ENCODE measurements at regions not wholly inside any gene's neighbourhood (a gene's known extent, or its start where the extent isn't known, plus 50 kb on each side); places are given as distances from the start of the nearest gene placed in this dataset.

DNA sequence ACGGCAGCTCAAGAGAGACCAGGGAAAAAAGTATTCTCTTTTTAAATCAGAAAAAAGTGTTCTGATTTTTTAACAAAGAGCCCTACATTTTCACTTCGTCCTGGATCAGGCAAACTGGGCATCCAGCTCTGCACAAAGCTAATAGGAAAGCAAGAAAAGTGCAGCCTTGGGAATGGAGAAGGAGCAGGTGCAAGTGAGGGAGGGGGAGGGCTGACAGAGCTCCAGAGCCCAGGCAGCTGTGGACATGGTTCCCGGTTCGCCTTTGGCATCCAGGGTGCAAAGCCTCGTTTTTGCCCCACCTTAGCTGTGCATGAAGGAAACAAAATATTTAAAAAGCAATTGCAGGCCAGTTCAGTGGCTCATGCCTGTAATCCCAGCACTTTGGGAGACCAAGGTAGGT, 82.2 kb downstream of the FAM124B start:
- Histone ChIP-seq H3K9me3 (ENCODE audit: insufficient read depth in 2 of 2, low read depth in 1 of 2, low read length in 1 of 2) (no peaks in the 10 kb centered on the region), H3K4ac (replicated peaks; ENCODE audit: insufficient read length, low read depth, low read length) (no peak overlapping the region), H3K4me3 (ENCODE audit: extremely low read depth in 1 of 4, insufficient read depth in 2 of 4, low read depth in 3 of 4, low read length in 4 of 4) (no peak overlapping the region), H3K14ac (ENCODE audit: insufficient read length) (no peak overlapping the region), H4K8ac (ENCODE audit: extremely low read depth, insufficient read depth, low read length) (no peak overlapping the region), H3K18ac (ENCODE audit: extremely low read depth, low read length) (no peak overlapping the region), H3K23me2 (ENCODE audit: low read depth, low read length) (no peaks in the 10 kb centered on the region; the same call in 1 of the 2 replicates), H3K23ac (ENCODE audit: insufficient read length) (no peak overlapping the region), H2BK15ac (ENCODE audit: low read length) (no peak overlapping the region), H3K27ac (ENCODE audit: low read depth, low read length) (no peak overlapping the region), H2BK5ac (ENCODE audit: low read depth, low read length) (no peak overlapping the region), H3K56ac (replicated peaks; ENCODE audit: insufficient read length, low read depth, low read length) (no peak overlapping the region), H3K79me2 (ENCODE audit: control insufficient read depth in 1 of 2, insufficient read depth in 2 of 2, low read length in 2 of 2) (no peaks in the 10 kb centered on the region), H4K91ac (replicated peaks; ENCODE audit: insufficient read length, low read length) (no peak overlapping the region), H3K27me3 (replicated peaks in 1 of 4; ENCODE audit: control insufficient read depth in 3 of 4, extremely low read depth in 1 of 4, insufficient read depth in 3 of 4, low read length in 3 of 4) (no peaks in the 10 kb centered on the region; a peak in 1 of 7 replicates), H4K20me1 (replicated peaks in 1 of 2; ENCODE audit: control insufficient read depth in 1 of 2, insufficient read depth in 2 of 2, low read length in 2 of 2) (no peaks in the 10 kb centered on the region), H3K9ac (replicated peaks in 1 of 4; ENCODE audit: extremely low read depth in 1 of 4, low read depth in 3 of 4, low read length in 3 of 4) (no peak overlapping the region), H2BK20ac (ENCODE audit: low read length) (no peak overlapping the region), H3K4me2 (ENCODE audit: insufficient read depth in 1 of 2, low read depth in 2 of 2, low read length in 2 of 2) (no peak overlapping the region), H4K5ac (ENCODE audit: insufficient read length, low read depth, low read length) (no peak overlapping the region), H3K36me3 (ENCODE audit: control insufficient read depth in 2 of 4, insufficient read depth in 4 of 4, low read length in 3 of 4) (no peaks in the 10 kb centered on the region), H3K4me1 (replicated peaks in 1 of 4; ENCODE audit: control insufficient read depth in 3 of 4, insufficient read depth in 4 of 4, low read length in 3 of 4) (peaks cover 0 to 4% (median 2%) of the 10 kb centered on the region in 4 experiments; a peak in 4 of 7 replicates), H2BK12ac (ENCODE audit: low read depth, low read length) (no peak overlapping the region), H2AK5ac (ENCODE audit: low read depth, low read length) (no peak overlapping the region), H2AFZ (ENCODE audit: low read length) (no peak overlapping the region), H3K79me1 (ENCODE audit: low read depth, low read length) (no peaks in the 10 kb centered on the region), H2BK120ac (replicated peaks; ENCODE audit: low read depth, low read length) (no peak overlapping the region)
- TF ChIP-seq GTF2F1 (IDR thresholded peaks at IDR 0.05; ENCODE audit: borderline replicate concordance, low read depth, low read length) (no peak), RNF2 (IDR thresholded peaks at IDR 0.05; ENCODE audit: borderline replicate concordance, low read depth, low read length, missing control alignments, poor library complexity, severe bottlenecking) (no peak), HDAC6 (IDR thresholded peaks at IDR 0.05; ENCODE audit: low read depth, low read length) (no peak), SP2 (IDR thresholded peaks at IDR 0.05; ENCODE audit: low read length) (no peak), JUND (IDR thresholded peaks at IDR 0.05; ENCODE audit: low read length) (no peak), ZNF274 (IDR thresholded peaks at IDR 0.05; ENCODE audit: borderline replicate concordance, extremely low read depth, low read length) (no peak), CEBPB (IDR thresholded peaks at IDR 0.05; ENCODE audit: low read depth, low read length) (no peak), YY1 (IDR thresholded peaks at IDR 0.05; ENCODE audit: low read depth, low read length) (no peak), ASH2L (IDR thresholded peaks at IDR 0.05; ENCODE audit: low read length) (no peak), BCL11A (IDR thresholded peaks at IDR 0.05; ENCODE audit: low read depth in 2 of 2, low read length in 2 of 2) (no peak), POLR2AphosphoS5 (IDR thresholded peaks at IDR 0.05; ENCODE audit: low read depth, low read length) (no peak), EP300 (IDR thresholded peaks at IDR 0.05; ENCODE audit: borderline replicate concordance in 1 of 2, low read depth in 2 of 2, low read length in 2 of 2) (no peak)
- DNase-seq (ENCODE audit: low read depth in 1 of 2, low spot score in 2 of 2) (no peak), FAIRE-seq (no peak)
- ChIA-PET CTCF (ENCODE audit: partially characterized antibody) (interaction anchor here (0.9 to 2.6 kb wide), 5 partner anchors 16 to 364 kb away, joined by 3 to 10 read pairs (median 4); no protein-coding TSS in a partner anchor), POLR2A (ENCODE audit: partially characterized antibody) (no interaction called here)
- WGBS, 2 experiments (ENCODE audit: extremely low coverage in 1 of 2, insufficient coverage in 1 of 2, insufficient read length in 1 of 2, insufficient replicate concordance in 2 of 2, low coverage in 1 of 2, low lambda C conversion rate in 2 of 2, missing lambda C conversion rate in 1 of 2), result 92% methylated on average over 5 of the region's 5 CpGs; no CpG with 5 or more reads in 1 of the 2 experiments
